ENCODE measurements at regions not wholly inside any gene's neighbourhood (a gene's known extent, or its start where the extent isn't known, plus 50 kb on each side); places are given as distances from the start of the nearest gene placed in this dataset.

GRCh38 chr5:4230786-4231641 lies 635.4 kb downstream of the IRX1 start:
- no peaks in the 10 kb centered on the region for H3K36me3 ChIP-seq
- no peaks in the 10 kb centered on the region for H3K9me3 ChIP-seq
- no peak overlapping the region for H3K4me3 ChIP-seq
- H3K27me3 ChIP-seq (replicated peaks; ENCODE audit: insufficient read depth) = no peaks in the 10 kb centered on the region
- no peak for DNase-seq (ENCODE audit: low spot score)
- intact Hi-C loops (cut with DNase I) = no loop called here
- TF ChIP-seq CTCF (IDR thresholded peaks at IDR 0.05) (no peak), POLR2AphosphoS5 (IDR thresholded peaks at IDR 0.05) (no peak), POLR2A (IDR thresholded peaks at IDR 0.05) (no peak)
- WGBS = 60% methylated on average over 23 of the region's 23 CpGs
- H3K27ac ChIP-seq = no peak overlapping the region
- H3K4me1 ChIP-seq (replicated peaks) = no peaks in the 10 kb centered on the region

GRCh38 chr5:4232084-4232483 lies 636.5 kb downstream of the IRX1 start:
- intact Hi-C loops (cut with DNase I) = no loop called here
- H3K27me3 ChIP-seq (replicated peaks; ENCODE audit: insufficient read depth) = no peaks in the 10 kb centered on the region
- no peak overlapping the region for H3K4me3 ChIP-seq
- DNase-seq (ENCODE audit: low spot score) = no peak
- 81% methylated on average over 1 of the region's 1 CpG for WGBS
- H3K4me1 ChIP-seq (replicated peaks) = no peaks in the 10 kb centered on the region
- H3K9me3 ChIP-seq = no peaks in the 10 kb centered on the region
- no peak for TF ChIP-seq POLR2AphosphoS5 (IDR thresholded peaks at IDR 0.05)
- no peak for TF ChIP-seq CTCF (IDR thresholded peaks at IDR 0.05)
- TF ChIP-seq POLR2A (IDR thresholded peaks at IDR 0.05) = no peak
- H3K36me3 ChIP-seq = no peaks in the 10 kb centered on the region
- H3K27ac ChIP-seq = no peak overlapping the region

- 82% methylated on average over 5 of the region's 5 CpGs for WGBS
- Histone ChIP-seq H3K9me3 (no peaks in the 10 kb centered on the region), H3K4me1 (replicated peaks) (no peaks in the 10 kb centered on the region), H3K27ac (no peak overlapping the region), H3K4me3 (no peak overlapping the region), H3K27me3 (replicated peaks; ENCODE audit: insufficient read depth) (no peaks in the 10 kb centered on the region), H3K36me3 (no peaks in the 10 kb centered on the region)
- TF ChIP-seq POLR2AphosphoS5 (IDR thresholded peaks at IDR 0.05) (no peak), CTCF (IDR thresholded peaks at IDR 0.05) (no peak), POLR2A (IDR thresholded peaks at IDR 0.05) (no peak)
- intact Hi-C loops (cut with DNase I) = no loop called here
- no peak for DNase-seq (ENCODE audit: low spot score)
Observed at GRCh38 chr5:4233671-4234070, 638.0 kb downstream of the IRX1 start.

GRCh38 chr5:4243479-4244264 lies 648.0 kb downstream of the IRX1 start:
- DNase-seq (ENCODE audit: low spot score) = no peak
- H3K4me3 ChIP-seq = no peak overlapping the region
- WGBS = 33% methylated on average over 9 of the region's 9 CpGs
- TF ChIP-seq CTCF (IDR thresholded peaks at IDR 0.05) (no peak), POLR2A (IDR thresholded peaks at IDR 0.05) (no peak), POLR2AphosphoS5 (IDR thresholded peaks at IDR 0.05) (no peak)
- no peaks in the 10 kb centered on the region for H3K36me3 ChIP-seq
- no peaks in the 10 kb centered on the region for H3K9me3 ChIP-seq
- H3K27ac ChIP-seq = no peak overlapping the region
- no peaks in the 10 kb centered on the region for H3K27me3 ChIP-seq (replicated peaks; ENCODE audit: insufficient read depth)
- H3K4me1 ChIP-seq (replicated peaks) = no peaks in the 10 kb centered on the region
- intact Hi-C loops (cut with DNase I) = no loop called here

Measured in prostate gland (tissue), 2 donors.